ENCODE measurements at regions not wholly inside any gene's neighbourhood (a gene's known extent, or its start where the extent isn't known, plus 50 kb on each side); places are given as distances from the start of the nearest gene placed in this dataset.

- DNase-seq (ENCODE audit: low spot score), result no peak
- Histone ChIP-seq H3K9me2 (ENCODE audit: insufficient read depth, low read length) (no peaks in the 10 kb centered on the region), H2AFZ (ENCODE audit: low read length) (no peak overlapping the region), H3K4me3 (ENCODE audit: low read depth, low read length, poor library complexity, severe bottlenecking) (no peak overlapping the region), H3K4me1 (ENCODE audit: insufficient read depth, low read length, poor library complexity, severe bottlenecking) (no peaks in the 10 kb centered on the region), H3K4me2 (ENCODE audit: low read length) (no peak overlapping the region), H4K20me1 (ENCODE audit: insufficient read depth, low read length) (no peaks in the 10 kb centered on the region), H3K9me3 (ENCODE audit: low read length) (no peaks in the 10 kb centered on the region), H3K27ac (ENCODE audit: low read depth, low read length, poor library complexity, severe bottlenecking) (no peak overlapping the region), H3K36me3 (ENCODE audit: insufficient read depth, low read length) (no peaks in the 10 kb centered on the region), H3K79me2 (ENCODE audit: insufficient read depth, low read depth, low read length) (no peaks in the 10 kb centered on the region)
- BruUV-seq (replicated peaks), result no TSS peak
- TF ChIP-seq, protein P1, sequence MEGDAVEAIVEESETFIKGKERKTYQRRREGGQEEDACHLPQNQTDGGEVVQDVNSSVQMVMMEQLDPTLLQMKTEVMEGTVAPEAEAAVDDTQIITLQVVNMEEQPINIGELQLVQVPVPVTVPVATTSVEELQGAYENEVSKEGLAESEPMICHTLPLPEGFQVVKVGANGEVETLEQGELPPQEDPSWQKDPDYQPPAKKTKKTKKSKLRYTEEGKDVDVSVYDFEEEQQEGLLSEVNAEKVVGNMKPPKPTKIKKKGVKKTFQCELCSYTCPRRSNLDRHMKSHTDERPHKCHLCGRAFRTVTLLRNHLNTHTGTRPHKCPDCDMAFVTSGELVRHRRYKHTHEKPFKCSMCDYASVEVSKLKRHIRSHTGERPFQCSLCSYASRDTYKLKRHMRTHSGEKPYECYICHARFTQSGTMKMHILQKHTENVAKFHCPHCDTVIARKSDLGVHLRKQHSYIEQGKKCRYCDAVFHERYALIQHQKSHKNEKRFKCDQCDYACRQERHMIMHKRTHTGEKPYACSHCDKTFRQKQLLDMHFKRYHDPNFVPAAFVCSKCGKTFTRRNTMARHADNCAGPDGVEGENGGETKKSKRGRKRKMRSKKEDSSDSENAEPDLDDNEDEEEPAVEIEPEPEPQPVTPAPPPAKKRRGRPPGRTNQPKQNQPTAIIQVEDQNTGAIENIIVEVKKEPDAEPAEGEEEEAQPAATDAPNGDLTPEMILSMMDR (conservative IDR thresholded peaks at IDR 0.05; ENCODE audit: low read length), result no peak
- TF ChIP-seq EZH2phosphoT487 (IDR thresholded peaks at IDR 0.05; ENCODE audit: borderline replicate concordance, low read depth, low read length), result no peak
- CTCF ChIA-PET (ENCODE audit: unreplicated experiment), result no interaction called here
- POLR2A ChIA-PET, result interaction anchor here (0.7 kb wide), 1 partner anchor 368 kb away, joined by 6 read pairs; no protein-coding TSS in a partner anchor
- intact Hi-C loops (cut with micrococcal nuclease; ENCODE audit: unreplicated experiment), result no loop called here
Observed at GRCh38 chr13:29975283-29975682, 124.9 kb upstream of the UBL3 start.

- Histone ChIP-seq H3K27ac (ENCODE audit: low read depth, low read length, poor library complexity, severe bottlenecking) (no peak overlapping the region), H4K20me1 (ENCODE audit: insufficient read depth, low read length) (no peaks in the 10 kb centered on the region), H3K9me3 (ENCODE audit: low read length) (0 out of 2 replicates have a peak, but pooled peaks cover 8% of the 10 kb centered on the region), H3K4me2 (ENCODE audit: low read length) (no peak overlapping the region), H2AFZ (ENCODE audit: low read length) (no peak overlapping the region), H3K4me1 (ENCODE audit: insufficient read depth, low read length, poor library complexity, severe bottlenecking) (no peaks in the 10 kb centered on the region), H3K4me3 (ENCODE audit: low read depth, low read length, poor library complexity, severe bottlenecking) (no peak overlapping the region), H3K36me3 (ENCODE audit: insufficient read depth, low read length) (no peaks in the 10 kb centered on the region), H3K79me2 (ENCODE audit: insufficient read depth, low read depth, low read length) (no peaks in the 10 kb centered on the region), H3K9me2 (ENCODE audit: insufficient read depth, low read length) (no peaks in the 10 kb centered on the region)
- ChIA-PET POLR2A (no interaction called here), CTCF (ENCODE audit: unreplicated experiment) (no interaction called here)
- no peak for DNase-seq (ENCODE audit: low spot score)
- BruUV-seq (replicated peaks), result no TSS peak
- TF ChIP-seq, protein P1 (conservative IDR thresholded peaks at IDR 0.05; ENCODE audit: low read length), result no peak
- TF ChIP-seq EZH2phosphoT487 (IDR thresholded peaks at IDR 0.05; ENCODE audit: borderline replicate concordance, low read depth, low read length), result no peak
- intact Hi-C loops (cut with micrococcal nuclease; ENCODE audit: unreplicated experiment), result no loop called here
Observed at GRCh38 chr13:29969286-29969685, 118.9 kb upstream of the UBL3 start.

DNA sequence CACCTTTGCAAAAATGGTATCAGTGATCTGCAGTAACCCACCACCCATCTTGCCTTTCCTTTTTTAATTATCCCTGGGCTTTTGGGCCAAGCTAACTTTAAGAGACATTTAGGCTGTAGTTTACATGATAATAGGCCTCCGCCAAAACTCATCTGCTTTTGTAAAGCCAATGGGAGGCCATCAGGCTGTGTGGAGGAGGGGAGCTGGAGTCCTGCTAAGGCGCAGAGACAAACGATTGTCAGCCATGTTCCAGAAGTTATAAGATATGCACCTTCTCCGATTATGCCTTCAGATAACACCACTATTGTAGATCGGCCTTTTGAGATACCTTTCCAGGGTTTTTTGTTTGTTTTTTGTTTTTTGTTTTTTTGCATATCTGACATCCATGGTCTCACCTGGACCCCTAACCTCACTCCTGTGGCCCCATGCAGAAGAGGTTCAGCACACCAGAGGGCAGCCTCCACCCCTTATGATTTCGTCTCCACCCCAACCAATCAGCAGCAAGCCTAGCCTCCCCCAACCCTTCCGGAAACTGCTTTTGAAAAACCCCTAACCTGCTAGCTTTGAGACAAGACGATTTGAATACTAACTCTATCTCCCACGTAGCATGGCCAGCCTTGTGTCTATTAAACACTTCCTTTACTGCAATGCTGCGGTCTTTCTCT is 113.9 kb upstream of the UBL3 start:
- H3K36me3 ChIP-seq (ENCODE audit: insufficient read depth, low read length), result no peaks in the 10 kb centered on the region
- ChIA-PET POLR2A (no interaction called here), CTCF (ENCODE audit: unreplicated experiment) (no interaction called here)
- H3K9me2 ChIP-seq (ENCODE audit: insufficient read depth, low read length), result no peaks in the 10 kb centered on the region
- intact Hi-C loops (cut with micrococcal nuclease; ENCODE audit: unreplicated experiment), result no loop called here
- no peak overlapping the region for H3K4me2 ChIP-seq (ENCODE audit: low read length)
- no peak overlapping the region for H3K4me3 ChIP-seq (ENCODE audit: low read depth, low read length, poor library complexity, severe bottlenecking)
- no peaks in the 10 kb centered on the region for H3K4me1 ChIP-seq (ENCODE audit: insufficient read depth, low read length, poor library complexity, severe bottlenecking)
- H3K9me3 ChIP-seq (ENCODE audit: low read length), result 0 out of 2 replicates have a peak, but pooled peaks cover 8% of the 10 kb centered on the region
- H3K27ac ChIP-seq (ENCODE audit: low read depth, low read length, poor library complexity, severe bottlenecking), result no peak overlapping the region
- no peaks in the 10 kb centered on the region for H4K20me1 ChIP-seq (ENCODE audit: insufficient read depth, low read length)
- DNase-seq (ENCODE audit: low spot score), result no peak
- H2AFZ ChIP-seq (ENCODE audit: low read length), result no peak overlapping the region
- H3K79me2 ChIP-seq (ENCODE audit: insufficient read depth, low read depth, low read length), result no peaks in the 10 kb centered on the region
- no TSS peak for BruUV-seq (replicated peaks)
- no peak for TF ChIP-seq EZH2phosphoT487 (IDR thresholded peaks at IDR 0.05; ENCODE audit: borderline replicate concordance, low read depth, low read length)
- TF ChIP-seq, protein P1 (conservative IDR thresholded peaks at IDR 0.05; ENCODE audit: low read length), result no peak

Data from OCI-LY7 (cell line).